ENCODE measurements at regions not wholly inside any gene's neighbourhood (a gene's known extent, or its start where the extent isn't known, plus 50 kb on each side); places are given as distances from the start of the nearest gene placed in this dataset.
"Not testable (repeated sequence)": the region's sequence is repeated elsewhere in the genome, so short reads cannot be mapped to it uniquely, and the experiment has no call there.

DNA sequence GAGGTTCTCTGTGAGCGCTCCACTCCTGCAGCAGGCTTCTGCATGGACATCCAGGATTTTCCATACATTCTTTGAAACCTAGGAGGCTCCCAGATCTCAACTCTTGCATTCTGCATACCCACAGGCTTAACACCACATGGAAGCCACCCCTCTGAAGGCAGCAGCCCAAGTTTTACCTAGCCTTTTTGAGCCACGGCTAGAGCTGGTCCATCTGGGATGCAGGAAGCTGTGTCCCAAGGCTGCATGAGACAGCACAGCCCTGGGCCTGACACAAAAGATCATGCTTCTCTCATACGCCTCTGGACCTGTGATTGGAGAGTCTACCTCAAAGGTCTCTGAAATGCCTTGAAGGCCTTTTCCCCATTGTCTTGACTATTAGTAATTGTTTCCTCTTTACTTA, 53.6 kb upstream of the RPRM start:
- DNase-seq (ENCODE audit: low read depth) = no peak

DNA sequence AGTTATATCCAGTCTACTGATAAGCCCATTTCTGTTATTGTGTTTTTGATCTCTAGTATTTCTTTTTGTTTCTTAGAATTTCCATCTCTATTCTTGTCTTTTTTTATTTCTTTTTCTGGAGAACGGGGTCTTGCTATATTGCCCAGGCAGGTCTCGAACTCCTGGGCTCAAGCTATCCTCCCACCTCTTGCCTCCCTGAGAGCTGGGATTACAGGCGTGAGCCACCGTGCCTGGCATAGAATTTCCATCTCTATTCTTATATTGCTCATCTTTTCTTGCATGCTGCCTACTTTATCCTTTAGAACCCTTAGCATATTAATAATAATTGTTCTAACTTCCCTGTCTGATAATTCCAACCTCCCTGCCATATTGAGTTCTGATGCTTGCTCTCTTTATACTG, 55.2 kb upstream of the RPRM start:
- not testable (repeated sequence) for DNase-seq (ENCODE audit: low read depth)

DNA sequence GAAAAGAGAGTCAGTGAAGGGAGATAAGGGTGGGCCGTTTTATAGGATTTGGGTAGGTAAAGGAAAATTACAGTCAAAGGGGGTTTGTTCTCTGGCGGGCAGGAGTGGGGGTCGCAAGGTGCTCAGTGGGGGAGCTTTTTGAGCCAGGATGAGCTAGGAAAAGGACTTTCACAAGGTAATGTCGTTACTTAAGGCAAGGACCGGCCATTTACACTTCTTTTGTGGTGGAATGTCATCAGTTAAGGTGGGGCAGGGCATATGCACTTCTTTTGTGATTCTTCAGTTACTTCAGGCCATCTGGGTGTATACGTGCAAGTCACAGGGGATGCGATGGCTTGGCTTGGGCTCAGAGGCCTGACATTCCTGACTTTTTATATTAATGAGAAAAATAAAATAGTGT, 56.0 kb upstream of the RPRM start:
- not testable (repeated sequence) for DNase-seq (ENCODE audit: low read depth)

DNA sequence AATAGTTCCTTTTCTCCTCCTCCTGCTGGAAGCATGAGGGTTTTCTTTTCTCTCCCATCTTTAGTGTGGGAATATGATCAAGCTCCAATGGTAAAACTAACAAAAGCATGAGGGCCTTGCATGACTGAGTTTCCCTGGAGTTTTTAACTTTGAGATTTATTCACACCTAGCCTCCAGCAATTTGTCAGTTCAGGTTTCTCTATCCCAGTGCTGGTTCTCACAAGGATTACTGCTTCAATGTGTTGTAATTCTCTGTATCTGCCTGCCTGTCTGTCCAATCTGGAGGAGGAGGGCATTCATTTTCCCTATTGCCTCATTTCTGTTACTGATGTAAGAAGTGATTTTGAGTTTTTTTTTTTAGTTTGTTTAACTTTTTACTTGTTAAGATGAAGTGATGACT, 57.6 kb upstream of the RPRM start:
- DNase-seq (ENCODE audit: low read depth) = no peak

DNA sequence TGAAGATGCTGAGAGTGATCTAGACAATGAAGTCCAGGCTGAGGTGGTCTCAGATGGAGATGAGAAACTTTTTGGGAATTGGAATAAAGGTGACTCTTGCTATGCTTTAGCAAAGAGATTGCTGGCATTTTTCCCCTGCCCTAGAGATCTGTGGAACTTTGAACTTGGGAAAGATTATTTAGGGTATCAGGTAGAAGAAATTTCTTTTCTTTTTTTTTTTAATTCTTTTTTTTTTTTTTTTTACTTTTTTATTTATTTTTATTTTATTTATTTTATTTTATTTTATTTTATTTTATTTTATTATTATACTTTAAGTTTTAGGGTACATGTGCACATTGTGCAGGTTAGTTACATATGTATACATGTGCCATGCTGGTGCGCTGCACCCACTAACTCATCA, 59.5 kb upstream of the RPRM start:
- DNase-seq (ENCODE audit: low read depth) = not testable (repeated sequence)

DNA sequence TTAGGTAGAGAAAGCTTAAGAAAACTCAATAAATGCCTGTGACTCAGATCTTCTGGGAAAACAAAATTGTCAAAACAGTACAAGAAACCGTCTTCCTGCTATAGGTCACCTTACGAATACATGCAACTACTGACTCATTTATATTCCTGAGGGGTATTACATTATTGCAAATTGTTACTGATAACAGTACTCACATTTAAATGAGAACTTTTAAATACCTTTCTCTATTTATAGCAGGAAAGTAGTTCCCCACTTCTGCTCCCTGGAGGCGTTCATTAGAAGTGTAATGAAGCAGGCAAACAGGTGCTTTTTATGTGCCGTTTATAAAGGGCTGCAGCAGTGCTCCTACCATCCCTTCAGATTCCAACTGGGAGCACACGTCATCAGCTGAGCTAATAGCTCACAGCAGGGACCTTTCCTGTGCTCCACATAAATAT, 65.1 kb upstream of the RPRM start:
- peak; percentile 6 for DNase-seq (ENCODE audit: low read depth)

DNA sequence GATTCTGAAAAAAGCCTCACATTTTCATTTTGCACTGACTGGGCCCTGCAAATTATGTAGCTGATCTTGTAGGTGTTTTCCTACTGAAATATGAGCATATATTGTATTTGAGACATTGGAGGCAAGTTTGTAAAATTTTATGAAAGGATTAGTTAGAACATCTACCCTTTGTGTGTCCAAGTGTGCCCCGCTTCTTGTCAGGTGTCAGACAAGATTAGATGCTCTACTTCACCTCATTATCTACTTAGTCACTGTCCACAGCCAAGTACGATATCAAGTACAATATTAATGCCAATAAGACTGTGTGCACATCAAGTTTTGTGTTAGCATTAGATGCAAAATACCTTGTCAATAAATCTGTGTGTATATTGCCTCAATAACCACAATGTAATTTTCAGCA, 67.8 kb upstream of the RPRM start:
- DNase-seq (ENCODE audit: low read depth) = no peak

DNA sequence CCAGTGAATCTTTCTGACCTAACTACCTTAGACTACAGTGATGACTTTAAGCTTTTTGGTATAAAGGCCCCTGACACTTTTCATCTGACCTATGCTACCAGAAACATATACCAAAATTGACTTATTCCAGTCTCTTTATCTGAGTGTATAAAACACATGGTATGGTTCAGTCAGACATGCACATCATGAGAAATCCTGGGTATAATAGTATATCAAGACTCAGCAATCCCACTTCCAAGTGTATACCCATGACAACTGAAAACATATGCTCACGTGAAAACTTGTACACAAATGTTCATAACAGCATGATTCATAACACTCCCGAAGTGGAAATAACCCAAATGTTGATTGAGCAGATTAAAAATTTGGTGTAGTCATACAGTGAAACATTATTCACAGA, 70.0 kb upstream of the RPRM start:
- no peak for DNase-seq (ENCODE audit: low read depth)

DNA sequence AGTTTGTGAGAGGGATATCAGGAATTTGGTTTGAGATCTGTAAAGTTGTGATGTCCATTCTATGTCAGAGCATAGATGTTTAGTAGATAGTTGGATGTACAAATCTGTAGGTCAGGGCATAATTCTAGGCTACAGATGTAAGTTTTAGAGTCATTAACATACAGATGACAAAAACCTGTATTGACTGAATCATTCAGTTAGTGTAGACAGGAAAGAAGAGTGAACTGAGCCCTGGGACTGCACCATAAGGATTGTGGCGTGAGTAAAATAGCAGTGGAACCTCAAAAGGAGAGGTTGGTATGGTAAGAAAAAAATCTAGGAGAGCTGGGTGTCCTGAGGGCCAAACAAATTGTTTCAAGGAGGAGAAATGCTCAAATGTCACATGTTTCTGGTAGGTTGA, 73.1 kb upstream of the RPRM start:
- DNase-seq (ENCODE audit: low read depth) = no peak

DNA sequence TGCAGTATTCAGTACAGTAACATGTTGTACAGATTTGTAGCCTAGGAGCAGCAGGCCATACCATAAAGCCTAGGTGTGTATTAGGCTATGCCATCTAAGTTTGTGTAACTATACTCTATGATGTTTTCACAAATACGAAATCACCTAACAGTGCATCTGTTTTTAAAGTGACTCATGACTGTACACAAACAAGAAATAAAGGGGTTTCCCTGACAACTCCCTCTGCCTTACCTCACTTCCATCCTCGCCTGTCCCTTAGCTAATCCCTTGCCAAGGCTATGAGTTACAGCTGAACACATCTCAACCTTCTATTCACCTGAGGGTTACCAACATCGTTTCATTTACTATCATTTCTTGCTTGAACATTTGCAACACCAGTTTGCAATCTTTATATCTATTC, 78.6 kb upstream of the RPRM start:
- DNase-seq (ENCODE audit: low read depth) = no peak

DNA sequence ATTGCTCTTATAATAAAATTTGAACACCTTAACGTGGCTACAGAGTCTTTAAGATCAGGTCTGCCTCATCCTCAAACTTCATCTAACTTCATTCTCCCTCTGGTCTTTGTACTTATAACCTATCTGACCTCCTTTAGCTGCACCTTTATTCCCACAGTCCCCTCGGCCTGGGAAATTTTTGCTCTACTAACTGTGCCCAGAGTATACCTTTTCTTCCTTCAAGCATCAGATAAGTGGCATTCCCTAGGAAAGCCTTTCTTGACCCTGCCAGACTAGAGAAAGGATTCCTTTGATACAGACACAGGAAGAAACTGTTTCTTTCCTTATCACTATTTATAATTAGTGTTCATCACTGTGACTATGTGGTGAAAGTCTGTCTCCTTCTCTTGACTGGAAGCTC, 79.2 kb upstream of the RPRM start:
- no peak for DNase-seq (ENCODE audit: low read depth)

DNA sequence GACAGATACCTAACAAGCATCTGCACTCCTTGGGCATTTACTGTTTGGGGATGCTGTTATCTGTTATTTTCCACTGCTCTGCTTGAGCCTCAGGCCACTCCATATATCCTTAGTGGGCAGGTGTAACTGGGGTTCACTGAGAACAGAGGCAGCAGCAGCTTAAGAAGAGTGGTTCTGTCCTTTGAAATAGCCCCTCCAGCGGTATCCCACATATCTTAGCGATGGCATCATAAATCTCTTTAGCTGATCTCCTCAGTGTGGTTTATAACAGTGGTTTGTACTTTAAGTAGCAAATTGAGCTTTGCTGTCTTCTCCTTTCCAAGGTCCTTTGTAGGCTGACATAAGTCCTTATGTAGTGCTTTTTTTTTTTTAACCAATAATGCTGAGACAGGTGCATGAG, 79.7 kb upstream of the RPRM start:
- no peak for DNase-seq (ENCODE audit: low read depth)

DNA sequence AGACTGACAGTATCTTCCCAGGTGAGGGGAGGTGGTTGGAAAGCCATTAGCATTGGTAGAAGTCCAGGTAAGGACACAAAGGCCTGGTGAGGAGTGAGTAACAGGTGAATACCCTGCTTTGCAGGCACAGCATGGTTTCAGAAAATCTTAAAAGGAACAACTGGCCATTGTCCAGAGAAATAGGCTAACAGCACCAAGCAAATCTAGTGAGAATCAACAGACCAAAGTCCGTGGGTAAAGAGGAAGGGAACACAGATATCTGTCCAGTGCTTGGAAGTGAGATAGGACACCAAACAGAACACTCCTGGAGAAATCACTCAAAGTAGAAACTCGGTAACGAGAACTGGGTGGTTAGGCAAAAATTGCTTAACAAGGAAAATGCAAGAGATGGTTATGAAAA, 88.8 kb upstream of the RPRM start:
- DNase-seq (ENCODE audit: low read depth) = no peak

DNA sequence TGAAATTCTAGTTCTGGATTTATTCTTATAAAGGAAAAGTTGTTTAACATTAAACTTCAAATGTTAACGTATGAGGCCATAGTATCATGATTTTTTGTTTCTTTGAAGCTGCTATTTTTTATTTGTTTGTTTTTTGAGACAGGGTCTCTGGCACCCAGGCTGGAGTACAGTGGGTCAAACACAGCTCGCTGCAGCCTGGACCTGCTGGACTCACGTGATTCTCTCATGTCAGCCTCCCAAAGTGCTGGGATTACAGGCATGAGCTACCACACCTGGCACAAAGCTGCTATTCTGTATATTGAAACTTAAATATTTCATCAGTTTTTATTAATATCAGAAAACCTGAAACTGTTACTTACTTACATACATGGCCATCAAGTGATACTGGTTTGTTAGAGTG, 89.5 kb upstream of the RPRM start:
- no peak for DNase-seq (ENCODE audit: low read depth)

DNA sequence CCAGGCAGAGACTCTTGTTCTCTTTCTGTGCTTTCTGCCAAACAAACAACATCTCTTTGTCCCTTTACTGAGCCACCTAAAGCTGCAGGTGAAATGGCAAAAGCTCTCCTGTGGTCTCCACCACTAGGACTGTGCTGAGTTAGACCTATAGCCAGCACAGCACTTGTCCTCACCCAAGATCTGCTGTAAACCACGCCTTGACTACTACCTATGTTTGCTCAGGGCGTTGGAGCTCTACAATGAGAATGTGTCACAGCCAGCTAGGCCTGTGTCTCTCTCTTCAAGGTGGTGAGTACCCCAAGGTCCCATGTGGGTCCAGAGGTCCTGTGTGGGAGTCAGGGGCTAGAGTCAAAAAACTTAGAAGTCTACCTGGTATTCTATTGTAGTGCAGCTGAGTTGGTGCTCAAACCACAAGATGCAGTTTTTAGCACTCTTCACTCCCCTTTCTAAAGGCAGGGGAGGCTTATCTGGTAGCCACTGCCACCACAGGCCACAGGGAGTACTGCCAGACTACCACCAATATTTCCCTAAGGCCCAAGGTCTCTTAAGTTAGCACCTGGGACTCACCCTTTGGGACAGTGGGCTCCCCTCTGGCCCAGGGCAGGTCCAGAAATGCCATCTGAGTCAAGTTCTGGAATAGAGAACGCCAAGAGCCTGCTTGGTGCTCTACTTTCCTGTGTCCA, 96.8 kb upstream of the RPRM start:
- DNase-seq (ENCODE audit: low read depth) = no peak

DNA sequence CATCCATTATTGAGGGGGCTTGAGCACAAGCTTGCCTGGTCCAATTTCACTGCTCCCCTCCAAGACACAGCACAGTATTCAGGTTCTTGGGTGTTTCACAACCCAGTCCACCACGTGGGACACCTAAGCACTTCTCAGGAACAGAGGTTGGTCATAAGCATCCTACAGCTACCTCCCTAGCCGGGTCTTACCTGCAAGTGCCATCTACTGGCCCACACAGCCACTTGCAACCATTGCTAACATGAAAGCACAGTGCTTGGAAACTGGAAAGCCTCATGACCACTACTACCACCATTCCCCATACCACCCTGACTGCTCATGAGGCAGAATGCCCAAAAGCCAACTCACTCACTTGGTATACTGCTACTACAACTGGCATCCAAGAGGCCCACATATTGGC, 105.7 kb upstream of the RPRM start:
- no peak for DNase-seq (ENCODE audit: low read depth)

DNA sequence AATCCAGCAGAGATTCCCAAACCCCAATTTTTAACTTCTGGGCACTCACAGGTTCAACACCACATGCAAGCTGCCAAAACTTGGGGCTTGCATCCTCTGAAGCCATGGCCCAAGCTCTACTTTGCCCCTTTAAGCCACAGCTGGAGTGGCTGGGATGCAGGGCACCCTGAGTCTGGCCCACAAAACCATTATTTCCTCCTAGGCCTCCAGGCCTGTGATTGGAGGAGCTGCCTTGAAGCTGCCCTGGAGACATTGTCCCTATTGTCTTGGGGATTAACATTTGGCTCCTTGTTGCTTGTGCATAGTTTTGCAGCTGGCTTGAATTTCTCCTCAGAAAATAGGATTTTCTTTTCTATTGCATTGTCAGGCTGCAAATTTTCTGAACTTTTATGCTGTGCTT, 109.8 kb upstream of the RPRM start:
- DNase-seq (ENCODE audit: low read depth) = no peak

DNA sequence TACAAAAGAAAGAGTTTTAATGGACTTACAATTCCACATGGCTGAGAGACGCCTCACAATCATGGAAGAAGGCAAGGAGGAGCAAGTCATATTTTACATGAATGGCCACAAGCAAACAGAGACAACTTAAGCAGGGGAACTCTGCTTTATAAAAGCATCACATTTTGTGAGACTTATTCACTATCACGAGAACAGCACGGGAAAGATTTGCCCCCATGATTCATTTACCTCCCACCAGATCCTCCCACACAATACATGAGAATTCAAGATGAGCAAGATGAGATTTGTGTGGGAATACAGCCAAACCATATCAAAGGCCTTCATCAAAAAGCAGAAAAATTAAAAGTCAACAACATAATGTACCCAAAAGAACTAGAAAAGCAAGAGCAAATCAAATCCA, 111.0 kb upstream of the RPRM start:
- DNase-seq (ENCODE audit: low read depth) = no peak

DNA sequence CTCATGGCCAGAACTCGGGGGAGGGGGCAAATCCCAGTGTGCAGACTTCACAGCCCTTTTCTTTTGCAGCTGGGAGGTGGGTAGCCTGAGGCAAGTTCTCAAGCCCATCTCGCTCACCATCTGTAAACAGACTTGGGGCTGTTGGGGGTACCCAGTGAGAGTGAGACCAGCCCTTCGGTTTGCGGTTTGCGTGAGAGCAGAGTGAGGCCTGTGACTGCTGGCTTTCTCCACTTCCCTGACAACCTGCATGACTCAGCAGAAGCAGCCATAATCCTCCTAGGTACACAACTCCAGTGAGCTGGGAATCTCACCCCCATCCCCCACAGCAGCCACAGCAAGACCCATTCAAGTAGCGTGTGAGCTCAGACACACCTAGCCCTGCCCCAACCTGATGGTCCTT, 114.5 kb upstream of the RPRM start:
- DNase-seq (ENCODE audit: low read depth) = not testable (repeated sequence)

DNA sequence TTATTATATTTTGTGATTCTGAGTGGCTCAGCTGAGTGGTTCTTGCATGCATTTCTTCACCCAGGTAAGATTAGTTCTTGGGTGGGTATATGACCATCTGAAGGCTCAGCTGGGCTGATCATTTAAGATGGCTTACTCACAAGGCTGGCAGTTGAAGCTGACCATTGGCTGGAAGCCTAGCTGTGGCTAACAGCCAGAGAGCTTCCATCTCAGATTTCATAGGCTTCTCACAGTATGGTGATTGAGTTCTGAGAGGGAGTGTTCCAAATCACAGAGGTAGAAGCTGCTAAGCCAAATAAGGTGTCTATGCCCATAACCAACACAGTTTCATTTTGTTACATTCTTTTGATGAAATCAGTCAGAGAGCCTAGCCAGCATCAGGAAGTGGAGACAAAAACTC, 117.4 kb upstream of the RPRM start:
- no peak for DNase-seq (ENCODE audit: low read depth)

DNA sequence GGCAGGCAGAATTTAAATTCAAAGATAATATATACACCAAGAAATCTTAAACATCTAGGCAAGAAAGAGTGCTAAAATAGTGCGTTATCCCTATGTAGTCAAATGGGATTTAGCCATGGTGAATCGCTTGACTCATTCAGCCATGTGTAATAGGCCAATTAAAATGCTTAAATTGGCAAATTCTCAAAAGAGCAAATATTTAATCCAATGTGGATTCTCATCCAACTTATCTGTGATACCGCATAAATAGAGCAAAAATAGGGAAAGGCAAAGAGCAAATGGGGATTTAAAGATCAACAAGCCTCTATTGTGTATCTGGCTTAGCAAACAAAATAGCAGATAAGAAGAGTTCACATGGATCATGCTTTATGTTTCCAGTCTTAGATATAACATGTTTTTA, 123.2 kb upstream of the RPRM start:
- no peak for DNase-seq (ENCODE audit: low read depth)

DNA sequence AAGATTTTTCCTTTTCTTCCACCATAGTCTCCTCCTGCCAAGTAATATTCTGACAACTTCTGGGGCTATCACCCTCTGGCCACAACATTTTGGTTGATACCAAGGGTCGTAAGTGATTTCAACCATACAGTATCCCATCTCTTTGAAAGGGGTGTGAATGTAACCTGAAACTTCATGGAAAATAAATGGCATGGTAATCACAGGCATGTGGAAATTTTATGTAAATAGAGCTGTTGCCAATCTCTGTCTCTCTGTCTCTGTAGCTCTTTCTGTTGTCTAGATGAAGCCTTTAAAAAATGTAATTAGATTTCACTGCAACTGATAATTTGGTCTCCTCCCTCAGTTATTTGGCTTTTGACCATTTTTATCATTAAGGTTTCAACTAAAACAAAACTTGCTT, 125.6 kb upstream of the RPRM start:
- no peak for DNase-seq (ENCODE audit: low read depth)

DNA sequence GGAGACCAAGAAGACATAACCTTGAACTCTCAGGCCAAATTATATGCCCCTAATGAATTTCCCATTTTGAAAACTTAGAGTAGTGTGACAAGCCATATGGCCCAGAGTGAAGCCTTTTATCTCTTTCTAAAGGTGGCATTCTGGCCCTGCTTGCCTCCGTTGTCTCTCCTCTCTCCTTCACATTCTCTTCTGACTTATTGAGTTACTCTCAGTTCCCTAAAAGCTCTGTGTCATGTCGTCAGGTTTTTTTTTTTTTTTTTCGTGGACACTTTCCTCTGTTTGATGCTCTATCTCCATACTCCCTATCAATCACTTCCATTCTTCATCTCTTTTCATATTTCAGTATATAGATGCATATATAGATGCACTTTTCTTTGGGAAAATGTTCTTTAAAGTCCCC, 128.1 kb upstream of the RPRM start:
- no peak for DNase-seq (ENCODE audit: low read depth)

DNA sequence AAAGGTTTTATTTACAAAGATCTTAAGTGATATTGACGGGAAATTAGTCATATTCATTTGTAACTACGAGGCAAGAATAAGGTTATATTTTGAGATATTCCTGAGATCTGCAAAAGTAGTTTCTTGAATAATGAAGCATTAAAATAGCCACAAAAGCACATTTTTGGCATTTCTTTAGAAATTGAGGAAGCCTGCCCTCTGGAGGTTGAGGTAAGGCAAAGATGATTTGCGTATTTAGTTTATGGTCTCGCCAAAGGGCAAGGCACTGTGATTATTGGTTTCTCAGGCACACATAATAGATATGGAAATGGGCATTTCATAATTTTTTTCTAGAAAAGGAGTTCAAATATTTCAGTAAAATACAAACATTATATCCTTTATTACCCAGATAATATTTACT, 143.7 kb upstream of the RPRM start:
- no peak for DNase-seq (ENCODE audit: low read depth)

DNA sequence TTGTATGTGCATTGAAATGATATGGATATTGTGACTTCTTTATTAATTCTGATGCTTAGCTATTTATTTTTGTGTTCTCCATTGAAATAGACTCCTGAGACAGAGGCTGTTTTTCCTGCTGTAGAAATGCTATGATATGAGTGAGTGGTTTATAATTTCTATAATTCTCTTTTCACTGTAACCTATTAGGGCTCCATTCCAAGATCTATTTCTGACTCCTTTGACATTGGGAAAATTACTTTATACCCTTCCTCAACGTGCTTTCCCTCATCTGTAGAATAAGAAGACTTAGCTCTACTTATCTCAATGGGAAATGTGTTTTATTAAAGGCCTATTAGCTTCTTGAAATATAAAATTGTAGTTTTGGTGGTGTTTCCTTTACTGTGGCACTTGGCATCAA, 144.5 kb upstream of the RPRM start:
- no peak for DNase-seq (ENCODE audit: low read depth)

Measured in non-pigmented ciliary epithelial cell (primary cell).